Dedifferentiated amniotic fluid mesenchymal stem cell (primary cell): ENCODE measurements at regions not wholly inside any gene's neighbourhood (a gene's known extent, or its start where the extent isn't known, plus 50 kb on each side); places are given as distances from the start of the nearest gene placed in this dataset.
"Not testable (repeated sequence)": the region's sequence is repeated elsewhere in the genome, so short reads cannot be mapped to it uniquely, and the experiment has no call there.

Source experiments
- DNase-seq: peaks from one replicate; pipeline ENCODE4 v3.0.0-alpha.2; 2016; ENCODE audit errors: extremely low spot score

DNA sequence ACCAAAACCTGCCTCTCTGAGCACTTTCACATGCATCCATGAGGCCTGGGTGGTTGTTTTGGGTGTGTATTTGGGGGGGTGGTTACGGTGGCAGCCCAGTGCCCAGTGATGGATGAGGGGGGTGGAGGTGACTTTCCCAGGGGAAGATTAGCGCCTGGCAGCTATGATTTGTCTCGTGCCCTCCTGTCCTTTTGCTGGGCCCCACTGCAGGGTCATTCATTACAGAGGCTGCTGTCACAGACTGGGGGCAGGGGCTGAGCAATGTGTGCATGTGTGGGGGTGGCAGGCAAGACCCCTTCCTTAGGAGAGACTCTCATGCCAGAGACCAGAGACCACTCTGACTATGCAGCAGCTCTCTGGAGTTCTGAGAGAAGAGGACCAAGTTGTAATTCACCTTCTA is 93.7 kb downstream of the MRM1 start:
- no peak for DNase-seq

DNA sequence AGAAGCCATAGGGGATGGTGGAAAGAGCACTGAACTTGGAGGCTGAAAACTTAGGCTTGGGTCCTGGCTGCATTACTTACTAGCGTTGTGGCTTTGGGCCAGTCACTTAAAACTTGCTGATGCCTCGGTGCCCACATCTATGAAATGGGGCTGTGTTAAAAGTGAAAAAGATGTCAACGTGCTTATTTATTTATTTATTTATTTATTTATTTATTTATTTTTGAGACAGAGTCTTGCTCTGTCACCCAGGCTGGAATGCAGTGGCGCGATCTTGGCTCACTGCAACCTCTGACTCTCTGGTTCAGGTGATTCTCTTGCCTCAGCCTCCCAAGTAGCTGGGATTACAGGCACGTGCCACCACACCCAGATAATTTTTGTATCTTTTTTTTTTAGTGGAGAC is 94.3 kb downstream of the MRM1 start:
- DNase-seq: not testable (repeated sequence)

DNA sequence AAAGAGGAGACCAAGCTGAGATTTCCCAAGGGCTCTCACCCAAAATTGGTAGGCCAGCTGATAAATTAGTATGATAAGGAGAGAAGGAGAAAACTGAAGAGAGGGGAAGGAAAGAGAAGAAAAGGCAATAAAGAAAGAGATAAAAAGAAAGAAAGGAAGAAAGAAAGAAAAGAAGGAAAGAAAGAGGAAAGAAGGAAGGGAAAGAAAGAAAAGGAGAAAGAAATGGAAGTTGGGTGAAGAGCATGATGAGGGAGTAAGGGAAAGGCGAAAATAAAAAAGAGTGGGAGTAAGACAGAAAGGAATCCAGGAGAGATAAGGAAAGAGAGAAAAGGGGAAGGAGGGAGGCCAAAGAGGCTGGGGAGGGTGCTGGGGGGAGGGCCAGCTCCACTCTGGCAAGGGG is 95.4 kb downstream of the MRM1 start:
- DNase-seq: no peak

DNA sequence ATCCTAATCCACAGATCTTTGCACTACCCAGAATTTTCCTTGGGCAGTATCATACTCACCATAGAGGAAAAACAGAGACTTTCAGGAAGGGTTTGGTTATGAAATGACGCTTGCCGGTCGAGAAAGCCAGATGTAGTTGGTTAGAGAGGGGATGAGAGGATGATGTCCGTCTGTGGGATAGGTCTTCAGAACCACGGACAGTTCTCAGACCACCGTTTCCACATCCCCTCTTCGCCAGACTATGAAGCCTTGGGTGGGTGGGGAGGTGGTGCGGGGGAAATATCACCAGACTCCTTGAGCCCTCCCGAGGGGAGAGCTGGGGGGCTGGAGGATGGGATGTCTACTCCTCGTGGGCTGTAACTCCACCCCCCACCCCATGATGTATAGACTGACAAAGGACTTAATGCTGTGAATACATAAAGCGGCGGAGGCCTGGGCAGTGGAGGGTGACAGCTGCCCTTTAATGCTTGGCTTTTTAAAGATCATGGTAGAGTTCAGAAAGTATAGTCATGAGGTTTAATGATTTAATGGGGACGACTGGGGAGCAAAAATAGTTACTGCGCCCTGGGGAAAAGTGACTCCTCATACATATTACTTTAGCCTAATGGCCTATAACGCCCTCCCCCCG is 96.6 kb downstream of the MRM1 start:
- no peak for DNase-seq

DNA sequence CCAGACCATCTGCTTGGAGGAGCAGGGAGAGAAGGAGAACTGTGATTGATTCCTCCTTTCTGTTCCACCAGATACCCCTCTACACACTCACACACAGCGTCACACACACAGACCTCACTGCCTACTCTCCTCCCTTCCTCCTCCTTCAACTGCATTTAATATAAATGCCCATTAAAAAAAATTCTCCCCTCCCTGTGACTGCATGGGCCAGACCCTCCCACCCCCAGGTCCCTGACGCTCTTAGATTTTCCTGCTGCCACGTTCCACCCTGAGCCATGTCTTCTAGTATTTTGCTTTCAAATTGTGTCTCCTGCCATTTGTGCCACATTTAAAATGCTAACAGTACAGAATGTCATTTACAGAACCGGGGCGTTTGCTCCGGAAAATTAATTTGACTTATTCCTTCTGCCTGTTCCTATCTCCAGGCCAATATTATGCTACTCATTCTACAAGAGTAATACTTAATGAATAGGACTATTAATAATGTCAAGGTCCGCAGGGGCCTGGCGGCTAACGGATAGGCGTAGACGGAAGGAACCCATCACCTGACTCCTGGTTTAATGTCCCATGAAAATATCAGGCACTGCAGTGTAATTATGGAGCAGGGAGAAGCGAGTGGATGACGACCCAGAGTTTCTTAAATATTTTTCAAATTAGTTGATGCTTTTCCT is 100.2 kb downstream of the MRM1 start:
- no peak for DNase-seq

DNA sequence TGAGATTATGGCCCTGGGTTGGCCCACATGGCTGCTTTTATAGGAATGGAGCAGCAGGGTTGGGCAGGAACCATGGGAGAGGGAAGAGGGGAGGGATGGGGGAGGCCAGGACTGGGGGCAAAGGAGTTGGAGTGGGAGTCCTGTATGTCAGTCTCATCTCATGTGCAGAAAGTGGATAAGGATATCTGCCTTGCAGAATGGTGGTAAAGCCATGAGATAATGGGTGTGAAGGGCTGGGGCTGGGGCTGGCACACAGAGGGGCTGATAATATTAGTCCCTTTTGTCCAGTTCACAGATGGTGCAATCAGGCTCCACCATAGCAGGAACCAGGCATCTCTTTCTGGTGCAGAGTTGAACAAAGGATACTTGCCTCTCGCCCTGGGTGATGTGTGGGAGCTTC is 101.3 kb downstream of the MRM1 start:
- DNase-seq: no peak

DNA sequence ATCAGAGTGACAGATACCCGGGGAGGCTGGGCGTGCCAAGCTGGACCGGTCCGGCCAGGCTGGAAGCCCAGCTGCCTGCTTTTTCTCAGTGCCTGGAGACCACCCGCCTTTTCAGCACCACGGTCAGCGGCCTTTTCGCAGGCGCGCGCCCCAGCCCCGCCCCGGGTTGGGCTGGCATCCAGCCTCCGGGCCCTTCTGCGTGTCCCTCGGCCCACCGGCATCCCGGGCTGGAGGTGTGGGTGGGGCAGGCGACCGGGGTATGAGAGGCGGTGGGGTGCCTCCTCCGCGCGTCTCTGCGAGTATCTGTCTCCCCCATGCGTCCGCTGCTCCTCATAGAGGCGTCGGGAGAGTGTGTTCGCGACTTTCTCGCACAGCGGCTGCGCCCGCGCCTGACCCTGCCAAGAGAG is 102.5 kb downstream of the MRM1 start:
- no peak for DNase-seq

DNA sequence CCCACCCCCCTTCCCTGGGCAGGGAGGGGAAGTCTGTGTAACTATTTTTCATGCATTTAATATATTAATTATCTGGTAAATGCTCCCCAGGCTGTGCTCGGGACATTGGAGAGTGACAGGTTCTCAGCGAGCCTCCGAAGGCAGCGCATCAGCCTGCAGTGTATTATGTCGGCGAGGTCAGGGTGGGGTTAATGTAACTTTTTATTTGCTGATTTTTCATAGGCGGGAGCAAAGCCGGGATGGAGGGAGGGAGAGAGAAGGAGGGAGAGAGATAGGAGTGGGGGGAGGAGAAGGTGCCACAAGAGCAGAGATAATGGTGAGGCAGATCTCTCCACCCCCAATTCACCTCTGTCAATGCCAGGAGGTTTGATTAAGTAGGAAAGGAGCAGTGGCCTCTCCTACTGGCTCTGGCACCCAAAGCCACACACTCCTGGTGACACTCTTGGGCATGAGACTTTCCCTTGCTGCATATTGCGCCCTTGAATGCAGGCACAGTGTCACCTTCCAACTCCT is 104.0 kb downstream of the MRM1 start:
- DNase-seq: no peak

DNA sequence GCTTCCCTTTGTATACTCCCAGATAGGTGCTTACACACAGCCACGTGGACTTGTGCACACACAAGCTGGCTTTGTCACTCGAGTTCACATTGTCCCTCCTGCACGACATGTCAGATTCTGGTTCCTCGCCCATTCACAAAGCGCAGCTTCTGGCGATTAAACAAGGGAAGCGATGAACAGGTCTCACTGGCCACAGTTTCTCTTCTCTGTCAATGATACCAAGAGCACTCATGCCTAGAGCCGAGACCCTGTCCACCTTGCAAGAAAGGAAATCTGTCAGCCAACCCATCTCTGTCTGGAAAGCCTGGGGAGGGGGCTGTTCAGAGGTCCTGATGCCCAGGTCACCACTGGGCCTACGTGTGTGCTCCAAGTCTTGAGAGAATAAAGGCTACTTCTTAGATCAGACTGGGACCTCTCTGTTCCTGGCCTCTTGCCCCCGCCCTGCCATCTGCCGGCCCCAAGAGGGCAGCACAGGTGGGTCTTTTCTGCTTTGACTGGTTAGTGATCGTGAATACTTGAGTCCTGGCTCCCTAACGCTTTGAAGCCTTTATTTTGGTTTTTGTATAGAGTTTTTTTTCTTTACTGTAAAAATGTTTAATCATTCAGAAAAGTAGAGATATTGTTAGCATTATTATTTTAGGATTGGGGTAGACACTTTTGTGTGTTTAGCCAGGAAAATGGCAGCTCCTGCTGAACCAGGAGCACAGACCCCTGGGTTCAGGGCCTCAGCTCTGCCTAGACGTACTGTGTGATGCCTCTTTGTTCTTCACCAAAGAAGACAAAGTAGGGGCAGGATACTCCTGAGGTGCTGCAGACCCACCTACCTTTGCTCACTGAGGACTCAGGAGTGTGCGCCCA is 104.7 kb downstream of the MRM1 start:
- DNase-seq: no peak

DNA sequence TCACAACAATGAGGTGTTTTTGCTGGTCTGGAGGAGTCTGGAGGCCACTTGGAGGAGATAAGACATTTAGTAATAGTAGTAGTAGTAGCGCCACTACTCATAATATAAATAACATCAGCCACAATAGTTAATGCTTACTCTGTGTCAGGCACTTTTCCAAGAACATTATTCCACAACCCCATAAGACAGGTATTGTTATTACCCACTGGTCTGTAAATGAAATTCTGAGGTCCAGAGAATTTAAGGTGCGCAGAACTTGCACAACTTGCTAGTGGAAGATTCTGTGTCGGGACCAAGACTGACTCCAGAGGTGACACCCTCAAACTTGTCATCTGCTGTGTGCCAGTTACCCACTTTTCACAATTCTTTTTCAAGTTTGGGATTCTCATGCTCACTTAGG is 106.5 kb downstream of the MRM1 start:
- no peak for DNase-seq

DNA sequence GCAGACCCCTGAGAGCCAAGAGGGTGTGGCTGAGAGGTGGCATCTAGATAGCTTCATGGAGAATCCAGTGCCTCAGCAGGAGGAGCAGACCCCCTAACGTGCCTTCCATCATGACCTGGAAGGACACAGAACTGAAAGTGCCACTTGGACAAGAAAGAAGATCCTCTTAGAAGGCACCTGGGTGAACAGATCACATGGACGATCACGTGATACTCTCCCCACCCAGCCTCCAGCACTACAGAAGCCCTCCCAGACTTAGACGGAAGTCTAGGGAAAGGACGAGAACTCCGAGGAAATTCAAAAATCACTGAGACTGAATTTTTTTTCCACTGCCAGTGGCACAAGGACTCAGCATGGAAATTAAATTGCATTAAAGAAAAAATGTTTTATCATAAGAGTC is 113.4 kb downstream of the MRM1 start:
- DNase-seq: no peak

DNA sequence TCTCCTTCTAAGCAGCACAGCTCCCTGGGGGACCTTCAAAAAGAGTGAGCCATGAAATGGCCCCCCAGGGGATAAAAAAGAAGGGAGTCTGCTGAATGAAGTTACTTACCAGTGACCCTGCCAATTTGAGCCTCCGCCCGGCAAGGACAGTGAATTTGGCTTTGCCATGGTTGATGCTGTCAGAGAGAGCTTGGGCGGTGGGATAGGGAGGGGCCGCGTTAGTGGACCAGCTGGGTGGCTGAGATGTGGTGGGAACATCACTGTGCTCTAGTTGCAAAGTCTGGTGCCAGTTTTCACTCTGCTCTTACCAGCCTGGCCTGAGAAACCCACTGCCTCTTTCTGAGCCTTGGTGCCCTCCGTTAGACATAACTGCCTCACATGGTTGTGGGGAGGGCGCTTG is 114.6 kb downstream of the MRM1 start:
- no peak for DNase-seq

DNA sequence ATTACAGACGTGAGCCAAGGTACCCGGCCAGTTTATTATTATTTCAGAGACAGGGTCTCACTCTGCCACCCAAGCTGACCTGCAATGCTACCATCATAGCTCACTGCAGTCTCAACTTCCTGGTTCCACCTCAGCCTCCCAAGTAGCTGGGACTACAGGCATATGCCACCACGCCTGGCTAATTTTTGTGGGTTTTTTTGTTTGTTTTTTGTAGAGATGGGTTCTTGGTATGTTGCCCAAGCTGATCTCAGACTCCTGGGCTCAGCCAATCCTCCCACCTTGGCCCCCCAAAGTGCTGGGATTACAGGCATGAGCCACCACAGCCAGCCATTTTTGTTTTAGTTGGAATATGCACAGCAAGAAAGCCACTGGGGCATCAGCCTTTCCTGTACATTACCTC is 115.7 kb downstream of the MRM1 start:
- no peak for DNase-seq

DNA sequence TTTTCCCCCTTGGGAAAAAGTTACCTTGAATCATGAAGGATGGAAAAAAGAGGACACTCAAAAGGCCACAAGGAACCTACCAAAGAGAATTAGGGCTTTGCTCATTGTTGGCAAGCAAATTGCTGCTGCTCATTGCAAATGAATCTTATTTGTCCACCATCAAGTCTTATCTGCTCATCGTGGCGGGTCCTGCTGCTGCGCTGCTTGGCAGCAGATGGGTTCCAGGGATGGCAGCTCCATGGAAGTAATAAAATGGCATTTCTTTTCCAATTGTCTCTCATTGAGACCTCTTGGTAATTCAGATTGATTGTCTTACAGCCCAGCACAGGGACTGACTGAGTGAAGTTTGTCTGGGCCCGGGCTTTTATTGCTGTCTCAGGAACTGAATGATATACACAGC is 118.7 kb downstream of the MRM1 start:
- DNase-seq: no peak

DNA sequence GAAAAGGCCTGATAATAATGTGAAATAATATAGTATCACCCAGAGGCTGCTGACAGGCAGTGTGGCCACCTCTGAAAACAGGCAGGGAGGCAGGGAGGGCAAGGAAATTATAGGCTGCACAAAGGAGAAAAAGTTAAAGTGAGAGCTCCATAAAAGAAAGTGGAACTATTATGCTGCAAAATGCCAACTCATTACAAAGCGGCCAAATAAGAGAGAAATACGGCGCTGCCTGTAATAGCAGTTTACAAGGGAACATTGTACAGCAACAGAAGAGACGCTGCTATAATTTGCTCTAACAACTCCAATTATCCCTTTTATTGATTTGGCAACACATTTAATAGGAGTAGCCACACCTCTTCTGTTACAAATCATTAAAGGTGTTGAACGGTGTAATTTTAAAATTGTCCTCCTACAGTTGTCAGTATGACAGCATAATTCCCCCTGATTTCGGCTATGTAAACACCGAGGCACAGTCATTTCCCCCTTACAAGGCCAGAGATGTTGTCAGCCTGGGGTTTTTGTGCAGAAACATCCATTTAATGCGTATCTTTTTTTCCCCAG is 120.3 kb downstream of the MRM1 start:
- no peak for DNase-seq

DNA sequence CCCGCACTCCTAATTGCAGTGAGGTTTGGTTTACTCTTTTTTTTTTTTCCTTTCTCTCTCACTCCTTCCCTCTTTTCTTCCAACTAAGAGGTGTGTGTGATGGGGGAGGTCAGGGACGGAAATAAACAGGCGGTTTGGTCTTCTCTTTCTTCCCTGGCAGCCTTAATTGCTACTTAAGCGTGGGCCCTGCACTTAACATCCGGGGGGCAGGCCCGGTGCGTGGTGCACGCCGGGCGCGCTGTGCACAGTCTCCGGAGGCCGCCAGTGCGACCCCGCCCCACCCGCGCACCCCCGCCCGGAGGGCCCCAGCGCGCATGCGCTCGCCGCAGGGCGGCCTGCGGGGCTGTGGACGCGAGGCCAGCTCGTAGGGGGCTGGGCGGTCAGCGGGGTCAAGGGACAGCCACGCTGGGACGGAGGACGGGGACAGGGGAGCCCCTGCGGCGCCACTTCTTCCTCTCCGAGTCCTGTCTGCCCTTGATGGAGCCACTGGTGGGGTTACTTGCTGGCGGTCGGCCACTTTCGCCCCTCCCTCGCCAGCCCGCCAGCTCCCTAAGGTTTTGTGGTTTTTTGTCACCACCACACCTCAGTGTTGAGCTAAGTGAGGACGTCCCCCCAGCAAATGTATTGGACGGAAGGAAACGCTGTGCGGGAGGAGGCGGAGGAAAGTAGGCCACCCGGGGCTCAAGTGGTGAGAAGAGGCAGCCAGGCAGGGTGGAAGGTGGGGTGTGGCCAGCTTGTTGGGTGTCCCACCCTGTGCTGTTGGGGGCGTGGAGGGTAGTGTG is 120.9 kb downstream of the MRM1 start:
- DNase-seq: no peak

DNA sequence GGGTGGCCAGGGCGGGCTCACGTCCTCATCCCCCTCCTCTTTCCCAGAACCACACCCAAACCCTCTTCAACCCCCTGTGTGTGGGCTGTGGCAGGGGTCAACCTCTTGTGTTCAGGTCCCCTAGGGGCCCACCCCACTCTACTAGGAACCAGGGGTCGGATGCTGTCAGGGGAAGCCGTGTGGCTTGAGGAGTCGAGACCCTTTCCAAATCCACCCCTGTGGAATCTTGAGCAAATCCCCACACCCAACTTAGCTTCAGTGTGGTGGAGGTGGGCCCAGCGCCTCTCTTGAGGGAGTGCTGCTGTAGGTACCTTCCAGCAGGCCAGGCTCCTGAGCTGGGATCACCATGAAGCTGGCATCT is 121.5 kb downstream of the MRM1 start:
- DNase-seq: no peak

DNA sequence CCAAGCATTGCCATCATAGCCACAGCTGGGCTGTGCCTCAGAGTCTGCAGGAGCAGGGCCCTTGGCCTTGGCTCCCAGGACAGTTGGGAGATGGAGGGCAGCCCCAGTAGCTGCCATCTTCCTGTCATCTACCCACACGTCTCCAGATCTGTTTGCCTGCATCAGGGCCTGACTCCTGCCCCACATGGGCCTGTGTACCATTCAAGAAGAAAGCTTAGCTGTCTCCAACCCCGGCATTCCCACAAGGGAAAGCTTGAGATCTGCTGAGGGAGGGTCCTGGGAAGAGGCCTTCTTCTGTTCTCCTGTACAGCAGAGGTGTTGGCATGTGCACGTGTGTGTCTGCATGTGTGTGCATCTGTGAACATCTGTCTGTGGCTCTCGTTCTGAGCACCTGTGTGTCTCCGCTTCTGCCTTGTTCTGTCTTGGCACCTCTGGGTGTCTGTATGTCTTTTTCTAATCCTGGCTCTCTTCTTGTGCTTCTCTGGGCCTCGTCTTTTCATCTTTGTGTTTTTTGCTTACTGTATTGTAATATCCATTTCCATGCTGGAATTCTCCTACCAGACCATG is 122.2 kb downstream of the MRM1 start:
- DNase-seq: no peak

DNA sequence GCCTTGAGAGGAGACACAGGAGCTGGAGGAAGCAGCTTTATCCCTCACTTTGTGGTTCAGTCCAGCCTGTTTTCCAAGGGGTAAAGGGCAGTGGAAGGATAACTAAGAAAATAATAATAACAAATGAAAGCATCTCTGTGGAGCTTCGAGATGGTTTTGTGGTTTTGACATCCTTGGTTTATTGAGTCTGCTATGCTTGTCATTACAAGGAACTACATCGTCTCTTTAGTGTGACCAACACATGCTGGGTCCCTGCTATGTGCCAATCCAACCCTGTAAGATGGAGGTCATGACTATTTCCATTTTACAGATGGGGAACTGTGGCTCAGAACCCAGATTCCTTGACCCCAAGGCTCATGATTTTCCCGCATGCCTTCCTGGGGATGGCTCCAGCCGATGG is 124.8 kb downstream of the MRM1 start:
- no peak for DNase-seq

DNA sequence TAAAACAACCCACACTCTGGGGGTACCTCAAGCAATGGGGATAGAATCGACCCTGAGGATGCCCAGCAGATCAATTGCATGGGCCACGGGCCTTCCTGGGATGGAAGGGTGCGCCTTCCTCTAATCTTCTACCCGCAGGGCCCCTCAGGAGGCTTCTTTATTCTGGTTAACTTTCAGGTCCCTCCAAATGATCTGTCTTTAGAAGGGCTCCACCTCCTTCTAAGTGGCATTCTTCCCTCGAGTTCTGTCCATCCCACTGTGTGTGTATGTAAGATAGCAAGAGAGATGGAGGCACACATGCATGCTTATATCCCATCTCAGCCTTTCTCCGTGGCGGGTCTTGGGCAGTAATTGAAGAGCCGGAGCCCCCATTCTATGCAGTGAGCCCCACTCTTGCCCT is 125.7 kb downstream of the MRM1 start:
- no peak for DNase-seq

DNA sequence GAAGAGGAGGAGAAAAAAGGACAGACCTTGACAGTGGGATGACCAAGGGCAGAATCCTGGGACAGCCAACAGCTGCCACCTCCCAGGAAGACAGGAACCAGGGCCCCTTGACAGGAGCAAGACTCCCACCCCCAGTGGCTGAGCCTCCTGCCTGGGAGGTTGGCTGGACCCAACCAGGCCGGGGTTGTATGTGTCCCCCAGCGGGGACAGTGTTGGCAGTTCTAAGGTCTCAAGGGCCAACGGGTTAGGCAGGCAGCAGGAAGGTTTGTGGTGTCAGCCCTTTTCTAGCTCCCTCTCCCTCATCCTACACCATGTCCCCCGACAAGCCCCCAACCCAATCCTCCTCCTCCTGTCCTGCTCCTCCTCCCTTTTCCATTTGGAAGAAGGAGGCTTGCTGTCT is 126.2 kb downstream of the MRM1 start:
- DNase-seq: no peak
